Sigmoid colon (tissue), 6 donors: ENCODE measurements at regions not wholly inside any gene's neighbourhood (a gene's known extent, or its start where the extent isn't known, plus 50 kb on each side); places are given as distances from the start of the nearest gene placed in this dataset.

Source experiments
- DNase-seq: peaks from one replicate; pipeline ENCODE4 v3.0.0-alpha.2; 2019
- H3K27ac ChIP-seq, 4 donors: fragments of 200-600 bp; sonication (generic); one replicate each; pipeline ENCODE4 v1.5.1; 2016 to 2019; ENCODE audit warnings: mild to moderate bottlenecking in 1 of 4
- H3K27me3 ChIP-seq, 3 donors: fragments of 200-600 bp; sonication (generic); one replicate each; pipeline ENCODE4 v1.5.1; 2019; ENCODE audit warnings: mild to moderate bottlenecking in 1 of 3
- H3K36me3 ChIP-seq, 4 donors: fragments of 200-600 bp; sonication (generic); one replicate each; pipeline ENCODE4 v1.5.1; 2016 to 2019
- H3K4me1 ChIP-seq, 4 donors: fragments of 200-600 bp; sonication (generic); one replicate each; pipeline ENCODE4 v1.5.1; 2017 to 2019
- H3K4me3 ChIP-seq, 4 donors: fragments of 200-600 bp; sonication (generic); one replicate each; pipeline ENCODE4 v1.5.1; 2017 to 2019; ENCODE audit warnings: mild to moderate bottlenecking in 2 of 4, moderate library complexity in 1 of 4
- H3K9me3 ChIP-seq, 4 donors: fragments of 200-600 bp in 3 of 4; sonication (generic) in 3 of 4; one replicate each; pipeline versions ENCODE4 v1.5.1 to v1.6.1; 2013 to 2019
- EP300 ChIP-seq, 4 donors: sonication (generic); formaldehyde crosslinking; IDR thresholded peaks; one replicate each; pipeline ENCODE4 v1.6.1; 2017; ENCODE audit warnings: antibody characterized with exemption in 4 of 4
- POLR2A ChIP-seq, 2 donors: fragments of 450-650 bp; IDR thresholded peaks; one replicate each; pipeline ENCODE4 v1.6.1; 2016; ENCODE audit warnings: antibody characterized with exemption in 2 of 2, mild to moderate bottlenecking in 2 of 2, moderate library complexity in 2 of 2
- POLR2AphosphoS5 ChIP-seq, 4 donors: sonication (generic); formaldehyde crosslinking; IDR thresholded peaks; one replicate each; pipeline ENCODE4 v1.6.1; 2017; ENCODE audit warnings: antibody characterized with exemption in 4 of 4
- WGBS, 2 donors: extraction: QIAGEN DNeasy Blood & Tissue Kit; methylation state at CpG; one replicate each; pipeline ENCODE4 v1.1.7; 2013; 5-methylcytosine and 5-hydroxymethylcytosine counted together
- intact Hi-C: fragments of 100-400 bp; cut with DNase I; formaldehyde crosslinking; loops from one replicate; pipeline ENCODE4 v1.15.1; 2023
- TF ChIP-seq, protein P1 (sequence below), 4 experiments: fragments of 450-650 bp in 3 of 4; fragments of 200-600 bp in 1 of 4; IDR thresholded peaks; one replicate each; pipeline ENCODE4 v1.5.1; 2016 to 2019; ENCODE audit warnings: antibody characterized with exemption in 4 of 4, mild to moderate bottlenecking in 3 of 4, moderate library complexity in 2 of 4
- donor health status: healthy with polysubstance abuse.
- donor health status: healthy.

- Histone ChIP-seq H3K36me3 (no peaks in the 10 kb centered on the region), H3K27ac (no peak overlapping the region), H3K27me3 (peaks cover 0 to 7% (median 0%) of the 10 kb centered on the region in 3 donors), H3K4me1 (no peaks in the 10 kb centered on the region), H3K9me3 (no peaks in the 10 kb centered on the region), H3K4me3 (no peak overlapping the region)
- 75 to 86% methylated on average over 4 of the region's 4 CpGs for WGBS, 2 donors
- TF ChIP-seq POLR2AphosphoS5 (IDR thresholded peaks at IDR 0.05), result no peak
- TF ChIP-seq, protein P1, sequence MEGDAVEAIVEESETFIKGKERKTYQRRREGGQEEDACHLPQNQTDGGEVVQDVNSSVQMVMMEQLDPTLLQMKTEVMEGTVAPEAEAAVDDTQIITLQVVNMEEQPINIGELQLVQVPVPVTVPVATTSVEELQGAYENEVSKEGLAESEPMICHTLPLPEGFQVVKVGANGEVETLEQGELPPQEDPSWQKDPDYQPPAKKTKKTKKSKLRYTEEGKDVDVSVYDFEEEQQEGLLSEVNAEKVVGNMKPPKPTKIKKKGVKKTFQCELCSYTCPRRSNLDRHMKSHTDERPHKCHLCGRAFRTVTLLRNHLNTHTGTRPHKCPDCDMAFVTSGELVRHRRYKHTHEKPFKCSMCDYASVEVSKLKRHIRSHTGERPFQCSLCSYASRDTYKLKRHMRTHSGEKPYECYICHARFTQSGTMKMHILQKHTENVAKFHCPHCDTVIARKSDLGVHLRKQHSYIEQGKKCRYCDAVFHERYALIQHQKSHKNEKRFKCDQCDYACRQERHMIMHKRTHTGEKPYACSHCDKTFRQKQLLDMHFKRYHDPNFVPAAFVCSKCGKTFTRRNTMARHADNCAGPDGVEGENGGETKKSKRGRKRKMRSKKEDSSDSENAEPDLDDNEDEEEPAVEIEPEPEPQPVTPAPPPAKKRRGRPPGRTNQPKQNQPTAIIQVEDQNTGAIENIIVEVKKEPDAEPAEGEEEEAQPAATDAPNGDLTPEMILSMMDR (IDR thresholded peaks at IDR 0.05), result no peak
- no peak for TF ChIP-seq EP300 (IDR thresholded peaks at IDR 0.05)
- TF ChIP-seq POLR2A (IDR thresholded peaks at IDR 0.05), result no peak
- DNase-seq, result no peak
- intact Hi-C loops, result no loop called here
Measured at GRCh38 chr1:17944646-17945045, 163.0 kb upstream of the IGSF21 start.

DNA sequence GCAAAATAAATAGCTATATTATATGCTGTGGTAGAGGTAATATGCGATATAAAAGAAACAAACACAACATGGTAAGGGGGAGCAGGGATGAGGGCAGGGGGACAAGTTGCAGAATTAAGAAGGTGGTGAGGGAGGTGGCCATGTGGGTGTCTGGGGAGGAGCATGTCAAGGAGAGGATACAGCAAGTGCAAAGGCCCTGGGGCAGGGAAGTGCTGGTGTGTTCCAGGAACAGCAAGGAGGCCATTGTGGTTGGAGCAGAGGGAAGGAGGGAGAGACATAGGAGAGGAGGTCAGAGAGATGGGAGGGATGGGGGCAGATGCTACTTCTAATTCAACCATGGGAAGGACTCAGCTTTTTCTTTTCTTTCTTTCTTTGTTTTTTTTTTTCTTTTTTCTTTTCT lies 161.2 kb upstream of the IGSF21 start:
- no peaks in the 10 kb centered on the region for H3K4me1 ChIP-seq
- DNase-seq, result no peak
- peaks cover 0 to 15% (median 0%) of the 10 kb centered on the region in 3 donors for H3K27me3 ChIP-seq
- H3K36me3 ChIP-seq, result no peaks in the 10 kb centered on the region
- no peaks in the 10 kb centered on the region for H3K9me3 ChIP-seq
- no peak overlapping the region for H3K4me3 ChIP-seq
- H3K27ac ChIP-seq, result no peak overlapping the region
- WGBS, 2 donors, result 94 to 97% methylated on average over 1 of the region's 1 CpG
- intact Hi-C loops, result no loop called here
- TF ChIP-seq POLR2A (IDR thresholded peaks at IDR 0.05) (no peak), POLR2AphosphoS5 (IDR thresholded peaks at IDR 0.05) (no peak), EP300 (IDR thresholded peaks at IDR 0.05) (no peak)
- TF ChIP-seq, protein P1 (IDR thresholded peaks at IDR 0.05), result no peak

DNA sequence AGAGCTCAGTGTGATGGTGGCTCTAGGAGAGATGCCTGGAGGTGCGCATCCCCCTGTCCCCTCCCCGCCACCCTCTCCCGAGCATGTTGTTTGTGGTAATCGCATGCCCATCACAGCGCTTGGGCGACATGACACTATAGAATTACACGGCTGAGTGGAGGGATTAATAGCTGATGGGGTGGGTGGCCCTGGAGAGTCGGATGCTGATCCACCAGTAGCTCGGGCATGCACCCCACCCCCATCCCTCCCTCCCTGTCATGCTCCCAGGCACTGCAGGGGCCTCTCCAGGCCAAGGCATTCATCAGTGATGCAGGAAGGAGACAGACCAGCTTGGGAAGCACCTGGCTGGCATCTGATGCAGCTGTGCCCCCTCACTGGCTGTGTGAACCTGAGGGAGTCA lies 159.0 kb upstream of the IGSF21 start:
- intact Hi-C loops, result no loop called here
- 63 to 73% methylated on average over 9 of the region's 9 CpGs for WGBS, 2 donors
- Histone ChIP-seq H3K4me1 (no peaks in the 10 kb centered on the region), H3K27me3 (peaks cover 0 to 30% (median 15%) of the 10 kb centered on the region in 3 donors), H3K36me3 (no peaks in the 10 kb centered on the region), H3K4me3 (no peak overlapping the region), H3K9me3 (no peaks in the 10 kb centered on the region), H3K27ac (no peak overlapping the region)
- no peak for DNase-seq
- TF ChIP-seq, protein P1 (IDR thresholded peaks at IDR 0.05), result no peak
- no peak for TF ChIP-seq POLR2AphosphoS5 (IDR thresholded peaks at IDR 0.05)
- TF ChIP-seq POLR2A (IDR thresholded peaks at IDR 0.05), result no peak
- TF ChIP-seq EP300 (IDR thresholded peaks at IDR 0.05), result no peak

DNA sequence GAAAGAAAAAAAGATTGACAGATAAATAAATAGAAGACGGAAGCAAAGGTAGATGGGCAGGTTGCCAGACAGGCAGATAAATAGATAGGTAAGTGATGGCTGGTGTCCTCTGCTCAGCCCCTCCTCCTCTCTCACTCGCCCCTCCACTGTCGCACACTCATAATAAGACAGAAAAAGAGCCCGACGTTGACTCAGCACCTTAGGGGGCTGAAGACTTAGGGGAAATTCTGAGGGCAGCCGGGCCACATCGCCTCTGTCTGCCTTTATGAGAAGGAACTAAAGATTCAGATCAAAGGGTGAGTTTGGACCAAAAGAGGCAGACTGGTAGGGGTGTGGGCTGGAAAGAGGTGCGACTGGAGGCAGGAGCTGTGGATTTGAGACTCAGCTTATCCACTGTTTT lies 158.1 kb upstream of the IGSF21 start:
- Histone ChIP-seq H3K4me3 (no peak overlapping the region), H3K9me3 (no peaks in the 10 kb centered on the region), H3K36me3 (no peaks in the 10 kb centered on the region), H3K27ac (no peak overlapping the region), H3K4me1 (no peaks in the 10 kb centered on the region), H3K27me3 (peaks cover 0 to 30% (median 15%) of the 10 kb centered on the region in 3 donors)
- no peak for TF ChIP-seq POLR2AphosphoS5 (IDR thresholded peaks at IDR 0.05)
- no peak for TF ChIP-seq POLR2A (IDR thresholded peaks at IDR 0.05)
- TF ChIP-seq, protein P1 (IDR thresholded peaks at IDR 0.05), result no peak
- TF ChIP-seq EP300 (IDR thresholded peaks at IDR 0.05), result no peak
- 45 to 58% methylated on average over 8 of the region's 8 CpGs for WGBS, 2 donors
- DNase-seq, result no peak
- intact Hi-C loops, result no loop called here

DNA sequence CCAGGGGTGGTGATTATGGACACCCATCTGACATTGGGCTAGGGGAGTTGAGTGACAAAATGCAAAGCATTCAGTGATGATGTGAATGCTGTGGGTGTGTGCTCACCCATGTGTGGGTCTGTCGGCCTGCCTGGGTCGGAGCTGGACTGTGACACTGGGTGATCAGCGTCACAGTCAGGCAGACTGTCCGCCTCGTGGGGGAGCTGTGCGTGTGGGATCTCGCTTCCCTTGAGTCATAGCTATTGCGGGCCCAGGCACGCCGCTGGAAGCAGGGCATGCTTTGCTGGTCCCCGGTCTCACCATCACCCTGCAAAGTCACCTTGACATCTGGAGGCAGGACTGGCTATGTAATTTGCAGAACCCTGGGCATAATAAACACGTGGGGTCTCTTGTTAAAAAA lies 156.9 kb upstream of the IGSF21 start:
- H3K27ac ChIP-seq, result no peak overlapping the region
- H3K4me3 ChIP-seq, result no peak overlapping the region
- WGBS, 2 donors, result 72 to 76% methylated on average over 12 of the region's 12 CpGs
- TF ChIP-seq POLR2A (IDR thresholded peaks at IDR 0.05) (no peak), POLR2AphosphoS5 (IDR thresholded peaks at IDR 0.05) (no peak), EP300 (IDR thresholded peaks at IDR 0.05) (no peak)
- TF ChIP-seq, protein P1 (IDR thresholded peaks at IDR 0.05), result no peak
- intact Hi-C loops, result no loop called here
- H3K36me3 ChIP-seq, result no peaks in the 10 kb centered on the region
- no peaks in the 10 kb centered on the region for H3K4me1 ChIP-seq
- no peak for DNase-seq
- no peaks in the 10 kb centered on the region for H3K9me3 ChIP-seq
- H3K27me3 ChIP-seq, result peaks cover 0 to 30% (median 15%) of the 10 kb centered on the region in 3 donors
